GM21360 (cell line): ENCODE measurements at regions not wholly inside any gene's neighbourhood (a gene's known extent, or its start where the extent isn't known, plus 50 kb on each side); places are given as distances from the start of the nearest gene placed in this dataset.
A peak's percentile ranks its signal among the peaks of the same experiment; 100 is the strongest.
"Not testable (repeated sequence)": the region's sequence is repeated elsewhere in the genome, so short reads cannot be mapped to it uniquely, and the experiment has no call there.

Experiments
- ATAC-seq: cut with Tn5 transposase; IDR thresholded peaks from one replicate; pipeline ENCODE4 v1.9.1; 2021; ENCODE audit warnings: mild to moderate bottlenecking, moderate library complexity; ENCODE audit not compliant: unreplicated experiment

- no peak for ATAC-seq
Observed at GRCh38 chr7:110413038-110413437, 677.9 kb upstream of the LRRN3 start.

DNA sequence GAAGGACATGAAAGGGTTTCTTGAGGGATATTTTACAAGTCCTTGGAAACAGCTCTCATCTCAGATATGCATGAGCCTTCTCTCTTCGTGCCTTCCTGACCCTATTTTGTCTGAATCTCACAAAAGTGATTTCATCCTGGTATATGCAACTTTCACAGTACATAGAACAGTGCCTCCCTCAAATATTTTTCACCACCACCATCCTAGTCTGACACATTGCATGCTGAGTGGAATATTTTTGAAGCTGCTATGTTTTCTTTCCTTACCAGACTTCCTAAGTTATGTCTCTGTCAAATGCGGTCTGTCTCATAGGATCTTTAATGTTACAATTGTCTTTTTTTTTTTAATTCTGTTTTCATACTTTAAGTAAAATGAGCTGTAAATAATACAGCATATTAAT is 673.3 kb upstream of the LRRN3 start:
- ATAC-seq: no peak

GRCh38 chr7:110418659-110419280 is 672.2 kb upstream of the LRRN3 start:
- no peak for ATAC-seq

- no peak for ATAC-seq
Observed at GRCh38 chr7:110420788-110421187, 670.1 kb upstream of the LRRN3 start.

DNA sequence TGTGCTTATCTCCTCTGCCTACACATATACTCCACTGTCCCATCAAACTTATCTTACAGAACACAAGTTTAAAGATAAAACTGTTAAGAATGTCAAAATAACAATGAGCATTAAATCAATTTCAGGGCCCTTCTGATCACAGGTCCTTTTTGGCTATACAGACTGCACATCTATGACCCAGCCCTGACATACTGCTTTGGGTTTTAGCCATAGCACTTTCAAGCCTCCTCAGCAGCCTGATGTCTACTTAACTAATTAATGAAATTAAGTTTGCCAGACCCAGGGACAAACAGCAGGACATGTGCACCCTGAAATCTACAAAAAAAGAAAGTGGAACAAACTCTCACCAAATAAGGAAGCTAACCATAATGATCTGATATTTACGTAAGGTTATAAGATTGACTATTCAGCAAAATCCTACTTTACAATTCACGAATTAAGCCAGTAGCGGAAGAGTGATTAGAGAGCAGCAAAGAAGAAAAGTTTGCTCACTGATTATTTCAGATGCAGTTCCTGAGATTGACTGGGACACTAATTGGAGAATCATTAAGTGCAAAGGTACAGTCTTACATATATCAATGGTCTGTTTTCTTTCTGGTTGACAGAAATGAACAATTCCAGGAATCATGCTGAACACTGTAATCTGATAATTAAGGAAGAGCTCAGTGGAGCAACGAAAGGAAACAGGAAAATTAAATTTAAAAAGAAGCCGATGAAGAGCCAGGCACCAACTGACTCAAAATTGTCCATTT is 669.3 kb upstream of the LRRN3 start:
- no peak for ATAC-seq

GRCh38 chr7:110432061-110432553 is 658.8 kb upstream of the LRRN3 start:
- ATAC-seq: no peak

GRCh38 chr7:110438926-110439325 is 652.0 kb upstream of the LRRN3 start:
- not testable (repeated sequence) for ATAC-seq

DNA sequence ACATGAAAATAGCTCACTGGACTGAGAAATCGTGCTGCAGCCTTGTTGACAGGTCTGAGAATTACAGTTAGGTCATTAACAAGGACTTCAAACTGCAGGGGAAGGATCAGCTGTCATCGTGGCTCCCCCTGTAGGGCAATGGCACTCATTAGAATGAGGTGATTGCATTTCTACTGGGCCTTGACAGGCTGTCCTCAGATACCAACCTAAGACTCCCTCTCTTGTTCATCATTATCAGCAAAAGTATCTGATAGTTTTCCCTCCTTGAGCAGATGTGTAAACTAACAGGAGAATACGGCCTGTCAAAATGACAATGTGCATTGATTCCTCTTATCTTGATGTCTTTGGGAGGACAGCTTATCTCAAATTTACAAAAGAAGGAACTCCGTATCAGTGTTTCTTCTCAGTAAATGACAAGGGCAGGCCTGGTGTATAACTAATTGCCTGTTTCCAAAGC is 648.5 kb upstream of the LRRN3 start:
- ATAC-seq: peak; percentile 93

- no peak for ATAC-seq
Observed at GRCh38 chr7:110446658-110447057, 644.3 kb upstream of the LRRN3 start.

DNA sequence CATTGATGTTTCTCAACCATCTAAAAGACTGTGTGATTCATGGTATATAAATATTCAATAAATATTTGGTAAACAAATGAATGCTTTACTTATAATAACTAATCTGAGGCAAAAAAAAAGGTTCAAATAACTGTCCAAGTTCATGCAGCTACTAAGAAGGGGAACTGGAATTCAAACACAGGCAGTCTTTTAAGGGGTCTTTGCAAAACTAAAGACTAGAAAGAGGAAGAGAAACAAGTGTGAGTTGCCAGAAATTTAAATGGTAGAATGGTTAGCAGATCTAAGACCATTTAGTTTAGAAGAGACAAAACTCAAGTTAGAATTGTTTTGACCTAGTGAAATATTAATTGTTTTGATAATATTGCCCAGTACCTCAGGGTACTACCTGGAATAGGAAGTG is 642.0 kb upstream of the LRRN3 start:
- peak; percentile 73 for ATAC-seq

DNA sequence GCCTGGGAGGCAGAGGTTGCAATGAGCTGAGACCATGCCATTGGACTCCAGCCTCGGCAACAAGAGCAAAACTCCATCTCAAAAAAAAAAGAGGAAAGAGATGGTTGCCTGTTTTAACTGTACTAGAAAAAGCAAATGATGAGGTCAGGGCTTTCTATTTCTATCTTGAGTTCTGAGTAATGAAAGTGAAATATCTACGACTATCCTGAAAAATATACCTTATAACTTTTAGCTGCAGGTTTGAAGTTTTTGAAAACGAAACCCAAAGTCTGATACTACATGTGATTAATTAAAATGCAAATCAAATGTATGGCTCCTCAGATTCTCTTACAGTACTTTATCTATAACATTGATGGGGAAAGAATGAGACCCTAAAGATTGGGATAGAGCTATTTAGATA is 636.2 kb upstream of the LRRN3 start:
- no peak for ATAC-seq

DNA sequence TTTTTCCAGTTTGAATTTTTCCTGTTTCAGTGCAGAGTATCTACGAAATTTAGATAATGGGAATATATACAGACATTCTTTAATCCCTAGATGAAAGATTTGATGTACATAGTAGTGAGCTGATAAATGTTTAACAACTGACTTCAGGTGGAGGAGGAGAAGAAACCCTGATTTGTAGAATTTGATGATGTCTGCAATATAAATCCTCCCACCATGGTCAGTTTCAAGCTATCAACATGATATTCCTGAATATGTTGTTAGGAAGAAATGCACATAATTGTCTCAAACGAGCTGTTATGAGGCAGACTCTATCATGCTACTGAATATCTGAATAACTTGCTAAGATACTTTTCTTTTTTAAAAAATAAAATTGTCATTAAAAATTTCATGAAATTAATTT is 629.3 kb upstream of the LRRN3 start:
- ATAC-seq: no peak

DNA sequence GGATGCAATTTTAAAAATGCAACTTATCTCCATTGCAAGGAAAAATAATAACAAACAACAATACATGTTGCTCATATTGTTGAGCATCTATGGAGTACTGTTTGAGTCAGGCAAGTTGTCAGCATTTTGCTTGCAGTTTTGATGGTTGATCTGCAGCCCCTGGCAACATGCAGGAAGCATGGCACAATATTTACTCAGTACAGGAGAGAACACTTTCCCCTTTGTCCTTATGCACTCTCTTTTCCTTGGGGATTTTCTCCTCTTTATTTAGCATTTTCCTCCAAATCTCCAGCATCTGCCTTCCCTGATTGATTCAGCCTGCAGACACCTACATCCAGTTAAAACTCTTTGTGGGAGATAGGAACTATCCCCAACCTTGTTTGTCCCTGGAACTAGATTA is 620.5 kb upstream of the LRRN3 start:
- no peak for ATAC-seq

DNA sequence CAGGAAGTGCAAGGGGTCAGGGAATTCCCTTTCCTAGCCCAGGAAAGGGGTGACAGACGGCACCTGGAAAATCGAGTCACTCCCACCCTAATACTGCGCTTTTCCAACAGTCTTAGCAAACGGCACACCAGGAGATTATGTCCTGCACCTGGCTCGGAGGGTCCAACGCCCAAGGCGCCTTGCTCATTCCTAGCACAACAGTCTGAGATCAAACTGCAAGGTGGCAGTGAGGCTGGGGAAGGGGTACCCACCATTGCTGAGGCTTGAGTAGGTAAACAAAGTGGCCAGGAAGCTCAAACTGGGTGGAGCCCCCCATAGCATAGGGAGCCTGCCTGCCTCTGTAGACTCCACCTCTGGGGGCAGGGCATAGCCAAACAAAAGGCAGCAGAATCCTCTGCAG is 618.5 kb upstream of the LRRN3 start:
- ATAC-seq: not testable (repeated sequence)

DNA sequence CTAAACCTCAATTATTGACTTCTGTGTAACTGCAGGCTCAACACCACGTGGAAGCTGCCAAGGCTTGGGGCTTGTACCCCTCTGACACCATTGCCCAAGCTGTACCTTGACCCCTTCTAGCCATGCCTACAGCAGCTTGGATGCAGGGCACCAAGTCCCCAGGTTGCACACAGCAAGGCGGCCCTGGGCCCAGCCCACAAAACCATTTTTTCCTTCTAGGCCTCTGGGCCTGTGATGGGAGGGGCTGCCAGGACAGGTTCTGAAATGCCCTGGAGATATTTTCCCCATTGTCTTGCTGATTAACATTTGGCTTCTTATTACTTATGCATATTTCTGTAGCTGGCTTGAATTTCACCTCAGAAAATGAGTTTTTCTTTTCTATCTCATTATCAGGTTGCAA is 610.0 kb upstream of the LRRN3 start:
- no peak for ATAC-seq

DNA sequence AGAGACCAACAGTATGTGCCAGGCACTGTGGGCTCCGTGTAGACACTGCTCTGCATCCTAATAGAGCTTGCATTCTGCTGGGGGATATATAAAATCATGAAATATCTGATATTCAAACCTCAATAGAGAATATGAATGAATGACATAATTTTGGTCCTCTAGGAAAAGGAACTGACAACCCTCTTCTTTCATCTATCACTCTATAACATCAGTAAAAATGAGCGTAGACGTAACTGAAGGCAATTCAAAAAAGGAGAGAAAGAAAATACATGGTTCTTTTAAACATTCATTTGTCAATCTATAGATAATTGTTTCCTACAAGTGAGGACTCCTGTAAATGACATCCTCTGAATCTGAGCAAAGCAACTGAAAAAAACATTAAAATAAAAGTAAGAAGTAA is 607.4 kb upstream of the LRRN3 start:
- no peak for ATAC-seq

- no peak for ATAC-seq
Observed at GRCh38 chr7:110484356-110484755, 606.6 kb upstream of the LRRN3 start.

DNA sequence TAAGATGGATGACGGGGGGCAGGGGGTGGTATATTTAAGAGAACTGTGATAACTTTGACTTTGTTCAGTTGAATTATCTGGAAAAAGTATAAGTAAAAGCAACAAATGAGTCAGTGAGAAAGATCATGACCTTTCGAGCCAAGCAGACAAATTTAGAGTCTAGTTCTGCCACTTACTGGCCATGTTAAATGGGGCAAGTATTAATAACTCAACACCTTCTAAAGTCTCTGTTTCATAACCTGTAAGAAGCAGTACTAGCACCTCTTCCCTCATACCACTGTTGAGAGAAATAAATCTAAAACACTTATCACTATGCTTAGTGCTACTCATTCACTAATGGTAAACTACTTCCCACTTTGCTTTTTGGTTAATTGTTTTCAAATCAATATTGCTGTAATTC is 604.4 kb upstream of the LRRN3 start:
- no peak for ATAC-seq

DNA sequence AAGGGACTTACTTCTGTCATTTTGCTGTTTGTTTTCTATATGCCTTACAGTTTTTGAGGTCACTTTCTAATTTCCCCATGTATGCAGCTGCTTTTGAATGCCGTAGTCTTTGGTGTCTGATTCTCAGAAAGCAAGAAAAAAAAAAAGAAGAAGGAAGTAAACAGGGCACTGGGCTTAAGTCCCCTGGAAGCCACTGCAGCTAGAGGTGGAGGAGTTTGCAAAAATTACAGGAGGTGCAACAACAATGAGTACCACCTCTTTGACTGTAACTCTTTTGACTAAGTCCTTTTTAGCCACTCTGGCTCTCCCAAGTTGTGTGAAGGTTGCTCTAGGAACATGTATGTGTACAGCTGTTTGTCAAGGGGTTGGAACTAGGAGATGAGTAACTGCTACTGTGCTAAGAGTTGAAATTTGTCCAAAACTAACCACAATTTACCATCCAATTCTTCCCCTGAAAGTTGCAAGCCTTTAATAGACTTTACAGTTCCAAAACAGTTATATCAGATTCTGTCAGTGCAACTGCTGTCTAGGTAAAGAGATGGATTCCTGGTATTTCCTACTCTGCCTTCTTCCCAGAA is 588.0 kb upstream of the LRRN3 start:
- ATAC-seq: no peak

GRCh38 chr7:110507369-110507768 is 583.6 kb upstream of the LRRN3 start:
- ATAC-seq: no peak

- no peak for ATAC-seq
Observed at GRCh38 chr7:110507832-110508231, 583.1 kb upstream of the LRRN3 start.

- not testable (repeated sequence) for ATAC-seq
Observed at GRCh38 chr7:110514975-110515551, 575.9 kb upstream of the LRRN3 start.
